ENCODE measurements at regions not wholly inside any gene's neighbourhood (a gene's known extent, or its start where the extent isn't known, plus 50 kb on each side); places are given as distances from the start of the nearest gene placed in this dataset.

DNA sequence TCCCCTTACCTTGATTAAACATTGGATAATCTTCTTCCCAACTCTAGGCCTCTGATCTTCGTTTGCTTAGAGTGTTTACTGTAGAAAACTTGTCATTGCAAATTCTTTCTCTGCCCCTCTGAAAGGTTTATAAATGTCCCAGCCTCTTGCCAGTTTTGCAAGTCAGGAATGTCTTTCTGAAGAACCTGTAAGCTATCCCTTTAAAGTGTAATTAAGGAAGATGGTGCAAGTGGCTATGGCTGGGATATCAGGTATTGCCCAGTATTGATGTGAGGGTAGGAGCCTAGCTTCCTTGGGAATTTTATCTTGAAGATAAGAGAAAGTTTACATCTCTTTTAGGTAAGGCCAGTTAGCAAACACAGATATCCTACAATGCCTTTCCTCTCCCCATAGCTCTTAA is 211.0 kb upstream of the RIMS1 start:
- TF ChIP-seq, protein P1, sequence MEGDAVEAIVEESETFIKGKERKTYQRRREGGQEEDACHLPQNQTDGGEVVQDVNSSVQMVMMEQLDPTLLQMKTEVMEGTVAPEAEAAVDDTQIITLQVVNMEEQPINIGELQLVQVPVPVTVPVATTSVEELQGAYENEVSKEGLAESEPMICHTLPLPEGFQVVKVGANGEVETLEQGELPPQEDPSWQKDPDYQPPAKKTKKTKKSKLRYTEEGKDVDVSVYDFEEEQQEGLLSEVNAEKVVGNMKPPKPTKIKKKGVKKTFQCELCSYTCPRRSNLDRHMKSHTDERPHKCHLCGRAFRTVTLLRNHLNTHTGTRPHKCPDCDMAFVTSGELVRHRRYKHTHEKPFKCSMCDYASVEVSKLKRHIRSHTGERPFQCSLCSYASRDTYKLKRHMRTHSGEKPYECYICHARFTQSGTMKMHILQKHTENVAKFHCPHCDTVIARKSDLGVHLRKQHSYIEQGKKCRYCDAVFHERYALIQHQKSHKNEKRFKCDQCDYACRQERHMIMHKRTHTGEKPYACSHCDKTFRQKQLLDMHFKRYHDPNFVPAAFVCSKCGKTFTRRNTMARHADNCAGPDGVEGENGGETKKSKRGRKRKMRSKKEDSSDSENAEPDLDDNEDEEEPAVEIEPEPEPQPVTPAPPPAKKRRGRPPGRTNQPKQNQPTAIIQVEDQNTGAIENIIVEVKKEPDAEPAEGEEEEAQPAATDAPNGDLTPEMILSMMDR (IDR thresholded peaks at IDR 0.05): no peak
- no peak for TF ChIP-seq POLR2A (IDR thresholded peaks at IDR 0.05)
